Esophagus mucosa (tissue), 1 donor: ENCODE measurements at regions not wholly inside any gene's neighbourhood (a gene's known extent, or its start where the extent isn't known, plus 50 kb on each side); places are given as distances from the start of the nearest gene placed in this dataset.

Source experiments
- ATAC-seq: fragments of 200-7000 bp; cut with Tn5 transposase; one replicate; pipeline ENCODE4 v1.9.1; 2020
- donor health status: DM: yes; HTN: yes; CAD: no.

DNA sequence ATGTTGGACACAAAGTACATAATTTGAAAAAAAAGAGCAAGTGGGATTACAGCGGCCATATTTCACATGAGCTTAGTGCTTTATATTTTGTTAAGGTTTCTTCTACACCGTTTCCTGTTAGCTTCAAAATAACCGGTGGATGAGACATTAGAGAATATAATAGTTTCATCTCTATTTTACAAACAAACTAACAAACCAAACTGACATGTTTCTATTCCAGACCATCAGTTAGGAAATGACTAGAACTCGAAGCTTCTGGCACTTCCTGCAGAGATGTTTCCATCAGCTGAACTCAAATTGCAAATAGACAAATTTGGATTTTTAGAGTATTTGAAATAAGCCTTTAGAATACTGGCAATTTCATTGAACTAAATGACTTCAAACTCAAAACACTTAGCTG is 86.5 kb downstream of the MTRR start:
- no peak for ATAC-seq

DNA sequence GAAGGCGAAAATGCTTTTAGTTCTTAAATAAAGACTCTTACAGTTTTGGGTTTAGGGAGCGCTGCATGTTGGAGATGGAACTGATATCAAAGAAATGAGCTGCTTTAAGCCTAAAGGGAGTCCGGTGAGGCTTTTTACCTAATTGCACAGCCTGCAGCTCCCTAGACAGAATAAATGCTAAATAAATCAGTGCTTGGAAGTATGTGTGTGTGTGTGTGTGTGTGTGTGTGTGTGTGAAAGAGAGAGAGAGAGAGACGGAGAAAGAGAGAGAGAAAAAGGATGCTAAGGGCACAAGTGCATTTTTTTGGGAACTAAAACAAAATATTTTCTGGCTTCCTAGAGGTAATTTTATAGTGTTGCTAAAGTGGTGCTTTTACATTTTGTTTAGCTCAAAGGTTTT is 88.4 kb downstream of the MTRR start:
- ATAC-seq: no peak

DNA sequence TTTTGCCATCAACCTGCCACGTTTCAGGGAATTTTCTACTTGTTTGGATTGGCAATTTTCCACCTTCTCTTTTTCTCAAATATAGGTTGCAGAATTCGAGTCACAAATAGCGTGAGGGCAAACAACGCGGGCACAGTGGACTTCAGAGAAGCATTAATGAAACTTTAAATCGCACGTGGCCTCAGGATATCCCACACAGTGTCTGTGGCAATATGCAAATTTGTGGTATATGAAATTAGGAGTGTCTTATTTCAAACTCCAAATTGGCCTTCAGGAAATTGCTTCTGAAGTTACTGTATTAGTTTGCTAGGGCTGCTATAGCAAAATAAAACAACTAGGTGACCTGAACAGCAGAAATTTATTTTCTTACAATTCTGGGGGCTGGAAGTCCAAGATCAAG is 91.2 kb downstream of the MTRR start:
- ATAC-seq: no peak

DNA sequence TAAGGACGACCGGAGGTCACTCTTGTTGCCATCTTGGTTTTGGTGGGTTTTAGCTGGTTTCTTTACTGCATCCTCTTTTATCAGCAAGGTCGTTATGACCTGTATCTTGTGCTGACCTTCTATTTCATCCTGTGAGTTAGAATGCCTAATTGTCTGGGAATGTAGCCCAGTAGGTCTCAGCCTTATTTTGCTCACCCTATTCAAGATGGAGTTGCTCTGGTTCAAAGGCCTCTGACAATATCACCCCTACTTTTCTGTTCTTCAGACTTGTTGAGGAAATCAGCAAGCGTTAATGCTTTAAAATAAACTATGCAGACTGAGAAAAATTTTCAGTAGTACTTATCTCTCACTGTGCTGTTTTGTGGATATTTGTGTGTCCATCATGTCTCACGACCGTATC is 92.6 kb downstream of the MTRR start:
- ATAC-seq: no peak

DNA sequence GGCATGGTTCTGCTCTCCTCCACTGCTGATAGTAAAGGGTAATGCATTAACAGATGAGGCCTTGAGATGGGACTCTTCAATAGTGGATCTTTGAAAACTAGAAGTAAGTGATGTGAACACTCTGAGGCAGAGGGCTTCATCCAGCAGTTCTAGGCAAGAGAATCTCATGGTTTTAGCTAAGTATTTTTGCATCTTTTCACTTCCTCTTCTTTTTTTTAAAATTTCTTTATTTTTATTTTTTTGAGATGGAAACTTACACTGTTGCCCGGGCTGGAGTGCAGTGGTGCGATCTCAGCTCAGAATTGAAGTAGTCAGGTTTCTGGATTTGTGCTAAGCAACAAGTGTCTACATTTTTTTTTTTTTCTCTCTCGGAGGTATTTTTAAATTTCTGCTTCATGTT is 101.9 kb downstream of the MTRR start:
- ATAC-seq: no peak

DNA sequence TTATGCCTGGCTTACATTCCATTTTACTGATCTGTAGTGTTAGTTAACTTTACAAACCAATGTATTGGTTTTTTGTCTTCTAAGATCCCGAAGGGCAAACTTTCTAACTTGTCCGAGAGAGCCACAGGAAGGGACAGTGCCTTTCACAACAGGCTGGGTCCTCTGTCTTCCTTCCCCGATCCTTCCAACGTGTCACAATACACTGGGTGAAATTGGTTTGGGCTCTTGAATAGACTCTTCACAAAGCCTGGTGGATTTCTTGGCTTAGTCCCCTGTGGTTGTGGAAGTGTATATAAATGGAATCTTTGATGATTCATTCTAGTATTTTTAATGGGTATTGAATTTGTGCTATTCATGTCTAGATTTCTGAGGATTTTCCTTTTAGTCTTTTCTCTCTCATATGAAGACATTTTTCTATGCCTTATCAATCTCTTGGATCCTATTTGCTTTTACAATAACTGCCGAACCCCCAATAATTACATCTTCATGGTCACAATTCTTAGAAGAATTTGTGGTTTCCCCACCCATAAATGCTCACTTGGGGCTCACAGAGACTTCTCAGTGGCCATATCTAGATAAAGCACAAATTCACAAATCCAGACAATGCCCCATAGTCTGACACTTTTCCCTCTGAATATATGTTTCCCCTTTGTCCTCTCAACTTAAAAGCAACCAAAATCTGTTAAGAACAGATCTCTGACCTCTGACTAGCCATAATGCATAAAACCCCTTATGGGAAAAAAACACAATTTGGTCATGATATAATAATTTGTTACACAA is 107.7 kb downstream of the MTRR start:
- ATAC-seq: no peak

DNA sequence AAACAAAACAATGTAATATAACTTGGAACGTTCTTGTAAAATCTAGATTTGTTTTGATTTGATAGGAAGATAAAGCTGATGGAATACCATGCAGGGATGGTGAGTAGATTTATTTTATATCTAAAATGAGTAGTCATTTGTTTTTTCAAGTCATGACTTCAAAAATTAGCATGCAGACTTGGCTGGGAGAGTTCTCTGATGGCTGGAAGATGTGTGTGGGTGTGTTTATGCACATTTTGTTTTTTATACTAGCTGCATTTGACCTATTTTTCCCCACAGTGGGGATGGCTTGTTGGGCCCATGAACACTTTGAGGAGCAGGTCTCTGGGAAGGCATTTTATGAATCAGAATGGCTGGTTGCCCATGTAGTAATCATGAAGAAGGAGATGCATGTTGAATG is 109.2 kb downstream of the MTRR start:
- ATAC-seq: no peak

DNA sequence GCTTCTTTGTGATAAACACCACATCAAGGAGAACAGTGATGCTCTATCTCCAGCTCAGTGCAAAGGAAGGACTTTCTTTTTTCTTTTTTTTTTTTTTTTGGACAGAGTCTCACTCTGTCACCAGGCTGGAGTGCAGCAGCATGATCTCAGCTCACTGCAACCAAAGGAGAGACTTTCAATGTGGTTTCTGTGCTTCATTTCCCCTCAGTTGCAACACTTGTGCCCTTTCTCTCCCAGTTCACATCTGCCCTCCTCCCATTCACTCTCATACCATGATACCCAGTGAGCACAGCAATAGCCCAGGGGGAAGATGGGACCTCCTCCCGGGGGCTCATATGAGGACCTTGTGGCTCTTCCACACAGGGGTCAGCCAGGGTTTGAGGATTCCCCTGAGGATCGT is 110.0 kb downstream of the MTRR start:
- ATAC-seq: no peak

DNA sequence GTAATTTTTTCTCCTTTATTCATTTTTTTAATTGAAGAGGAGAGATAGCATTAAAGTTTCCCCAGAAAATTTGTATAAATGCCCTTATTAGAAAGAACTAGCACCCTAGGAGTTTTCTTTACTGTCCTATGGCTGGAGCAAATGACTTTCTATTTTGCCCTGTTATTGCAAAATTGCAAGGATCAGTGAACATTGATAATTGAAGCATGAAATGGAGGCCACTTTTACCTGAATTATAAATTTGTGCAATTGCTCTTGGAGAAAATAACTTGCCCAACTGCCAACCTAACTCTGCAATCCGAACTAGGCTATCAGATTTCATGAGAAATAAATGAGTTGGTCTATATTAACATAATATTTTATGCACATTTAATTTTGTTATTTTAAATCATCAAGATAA is 111.9 kb downstream of the MTRR start:
- ATAC-seq: no peak

DNA sequence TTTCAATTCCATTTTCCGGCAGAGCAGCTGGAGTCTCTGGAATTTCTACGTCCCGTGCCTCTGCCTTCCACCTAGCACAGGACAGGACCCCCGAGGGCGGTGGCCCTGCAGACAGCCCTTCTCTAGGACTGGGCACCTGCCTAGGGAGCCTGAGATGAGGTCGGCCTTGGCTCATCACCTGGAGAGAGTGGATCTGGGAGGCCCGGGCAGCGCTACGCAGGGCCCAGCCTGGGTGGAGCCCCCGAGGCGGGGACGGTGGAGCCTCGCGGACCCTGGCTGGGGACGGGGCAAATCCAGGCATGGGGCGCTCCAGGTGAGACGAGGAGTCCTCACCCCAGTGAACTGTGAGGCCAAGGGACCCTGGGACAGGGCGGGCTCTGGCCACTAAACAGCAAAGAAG is 114.5 kb downstream of the MTRR start:
- peak; percentile 17 for ATAC-seq

DNA sequence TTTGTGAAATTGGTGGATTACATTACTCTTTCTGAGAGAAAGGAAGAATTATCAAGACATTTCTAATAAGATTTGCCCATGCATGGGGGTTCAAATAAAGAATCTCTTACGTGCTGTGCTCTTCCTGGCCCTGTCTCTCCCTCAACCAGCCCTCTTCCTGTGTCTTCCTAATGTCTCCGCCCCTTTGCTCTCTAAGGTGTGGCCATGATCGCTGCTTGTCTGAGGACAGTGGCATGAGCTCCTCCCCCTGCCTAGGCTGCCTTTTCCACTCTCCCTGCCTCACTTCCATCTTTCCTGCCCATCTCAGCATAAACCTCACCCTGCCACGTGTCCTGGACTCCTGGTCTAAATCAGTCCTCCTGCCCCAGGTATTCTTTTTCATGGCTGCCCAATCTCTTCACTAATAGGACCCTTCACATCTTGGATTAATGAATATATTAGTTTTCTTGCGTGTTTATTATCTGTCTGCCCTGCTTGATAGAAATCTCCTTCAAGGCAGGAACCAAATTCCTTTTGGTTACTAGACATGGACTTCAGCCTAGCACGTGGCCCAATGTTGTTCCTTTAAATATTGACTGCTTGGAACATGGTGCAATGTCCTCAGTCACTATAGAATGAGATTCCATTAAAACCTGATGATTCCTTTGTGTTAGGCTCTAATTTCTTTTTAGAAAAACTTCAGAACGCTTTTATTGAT is 122.3 kb downstream of the MTRR start:
- ATAC-seq: no peak

DNA sequence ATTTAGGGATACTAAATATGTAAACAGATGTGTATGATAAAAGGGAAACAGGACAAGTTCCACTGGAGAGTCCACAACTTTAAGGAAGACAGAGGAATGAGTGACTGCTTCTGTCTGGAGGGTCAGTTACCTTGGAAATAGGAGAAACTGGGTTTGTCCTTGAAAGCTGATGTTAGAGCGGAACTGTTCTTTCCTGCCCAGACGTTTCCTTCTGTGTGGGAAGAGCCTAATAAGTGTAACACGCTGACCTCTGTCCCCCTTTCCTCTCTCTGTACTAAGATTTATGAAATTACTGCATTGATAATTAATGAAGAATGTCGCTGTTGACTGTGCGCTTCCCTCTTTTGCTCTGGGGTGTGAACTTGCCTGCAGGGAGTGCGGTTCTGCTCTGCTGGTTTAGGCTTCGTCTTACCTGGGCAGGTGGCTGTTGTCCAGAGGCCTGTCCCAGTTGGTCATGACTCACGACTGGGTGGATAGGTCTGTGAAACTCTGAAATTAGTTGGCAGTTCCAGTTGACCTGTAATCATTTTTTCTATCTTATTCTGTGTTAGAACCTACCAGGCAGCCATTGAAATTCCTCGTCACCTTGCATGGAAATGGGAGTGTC is 126.8 kb downstream of the MTRR start:
- ATAC-seq: peak; percentile 95

DNA sequence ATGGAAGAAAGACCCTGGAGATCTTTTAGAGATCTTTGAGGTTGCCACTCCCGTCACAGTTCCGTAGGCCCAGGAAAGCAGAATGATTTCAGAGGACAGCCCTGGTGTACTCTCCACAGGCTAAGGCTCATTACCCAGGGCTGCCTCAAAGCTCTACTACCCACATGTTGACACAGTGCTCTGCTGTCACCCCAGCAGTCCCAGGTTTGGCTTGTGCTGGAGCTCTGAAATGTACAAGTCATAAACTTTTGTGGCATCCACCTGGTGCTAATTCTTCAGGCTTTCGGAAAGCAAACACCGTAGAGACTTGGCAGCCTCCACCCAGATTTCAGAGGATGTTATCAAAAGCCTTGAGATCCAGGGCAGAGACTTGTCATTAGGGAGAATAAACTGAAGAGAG is 136.5 kb downstream of the MTRR start:
- ATAC-seq: no peak

DNA sequence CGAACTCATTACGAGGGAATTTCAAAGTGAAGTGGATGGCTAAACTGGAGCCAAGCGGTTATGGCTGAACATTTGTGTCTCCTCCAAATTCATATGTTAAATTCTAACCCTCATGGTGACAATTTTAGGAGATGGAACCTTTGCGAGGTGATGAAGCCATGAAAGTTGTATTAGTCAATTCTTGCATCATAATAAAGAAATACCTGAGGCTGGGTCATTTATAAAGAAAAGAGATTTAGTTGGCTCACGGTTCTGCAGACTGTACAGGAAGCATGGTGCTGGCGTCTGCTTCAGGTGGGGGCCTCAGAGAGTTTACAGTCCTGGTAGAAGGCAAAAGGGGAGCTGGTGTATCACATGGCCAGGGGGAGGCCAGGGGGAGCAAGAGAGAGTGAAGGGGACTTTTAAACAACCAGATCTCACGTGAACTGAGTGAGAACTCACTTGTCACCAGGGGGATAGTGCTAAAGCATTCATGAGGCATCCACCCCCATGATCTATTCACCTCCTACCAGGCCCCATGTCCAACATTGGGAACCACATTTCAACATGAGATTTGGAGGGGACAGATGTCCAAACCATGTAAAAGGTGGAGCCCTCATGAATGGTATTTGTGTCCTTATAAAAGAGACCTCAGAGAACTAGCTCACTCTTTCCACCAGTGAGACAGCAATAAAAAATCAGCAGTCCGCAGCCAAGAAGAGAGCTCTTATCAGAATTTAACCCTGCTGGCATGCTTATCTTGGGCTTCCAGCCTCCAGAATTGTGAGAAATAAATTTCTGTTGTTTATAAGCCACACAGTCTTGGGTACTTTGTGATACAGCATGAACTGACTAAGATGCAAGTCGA is 143.4 kb downstream of the MTRR start:
- no peak for ATAC-seq

DNA sequence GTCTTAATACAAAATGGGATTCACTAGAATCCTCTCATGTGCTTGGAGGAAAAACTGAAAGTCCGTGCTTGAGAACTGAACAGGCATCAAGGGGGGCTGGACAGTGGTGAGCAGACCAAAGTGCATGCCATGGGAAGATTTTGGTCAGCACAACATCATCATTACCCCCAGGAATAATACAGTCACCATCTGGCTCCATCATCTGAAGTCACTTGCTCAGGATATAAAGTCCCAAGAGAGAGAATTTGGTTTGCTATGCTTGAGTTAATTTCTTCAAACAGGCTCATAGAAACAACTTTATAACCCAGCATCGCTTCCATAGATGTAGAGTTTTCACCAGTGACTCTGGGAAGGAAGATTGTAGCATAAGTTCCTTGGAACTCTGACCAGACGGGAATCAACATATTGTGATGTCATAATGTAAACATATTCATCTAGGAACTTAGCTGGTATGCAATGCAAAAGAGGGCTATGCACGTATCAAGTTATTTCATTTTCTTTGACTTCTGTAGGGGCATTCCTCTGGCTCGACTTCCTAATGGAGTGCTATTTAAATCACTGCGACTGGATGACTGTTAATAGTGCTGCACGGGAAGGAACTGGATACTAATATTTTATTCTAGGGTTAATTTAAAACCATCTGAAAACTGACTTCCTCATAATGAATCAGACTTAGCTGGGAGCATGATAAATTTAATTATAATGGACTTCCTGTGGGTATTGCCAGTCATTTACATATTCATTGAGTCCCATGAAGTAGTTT is 145.2 kb downstream of the MTRR start:
- no peak for ATAC-seq

DNA sequence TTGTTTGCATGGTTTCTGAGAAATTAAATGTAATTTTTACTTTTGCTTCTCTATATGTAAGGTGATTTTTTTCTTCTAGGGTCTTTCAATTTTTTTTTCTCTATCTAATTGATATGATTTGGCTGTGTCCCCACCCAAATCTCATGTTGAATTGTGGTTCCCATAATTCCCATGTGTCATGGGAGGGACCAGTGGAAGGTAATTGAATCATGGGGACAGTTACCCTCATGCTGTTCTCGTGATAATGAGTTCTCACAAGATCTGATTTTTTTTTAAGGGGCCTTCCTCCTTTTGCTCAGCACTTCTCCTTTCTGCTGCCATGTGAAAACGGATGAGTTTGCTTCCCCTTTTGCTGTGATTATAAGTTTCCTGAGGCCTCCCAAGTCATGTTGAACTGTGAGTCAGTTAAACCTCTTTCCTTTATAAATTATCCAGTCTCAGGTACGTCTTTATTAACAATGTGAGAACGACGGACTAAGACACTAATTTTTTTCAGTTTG is 150.8 kb downstream of the MTRR start:
- ATAC-seq: no peak

DNA sequence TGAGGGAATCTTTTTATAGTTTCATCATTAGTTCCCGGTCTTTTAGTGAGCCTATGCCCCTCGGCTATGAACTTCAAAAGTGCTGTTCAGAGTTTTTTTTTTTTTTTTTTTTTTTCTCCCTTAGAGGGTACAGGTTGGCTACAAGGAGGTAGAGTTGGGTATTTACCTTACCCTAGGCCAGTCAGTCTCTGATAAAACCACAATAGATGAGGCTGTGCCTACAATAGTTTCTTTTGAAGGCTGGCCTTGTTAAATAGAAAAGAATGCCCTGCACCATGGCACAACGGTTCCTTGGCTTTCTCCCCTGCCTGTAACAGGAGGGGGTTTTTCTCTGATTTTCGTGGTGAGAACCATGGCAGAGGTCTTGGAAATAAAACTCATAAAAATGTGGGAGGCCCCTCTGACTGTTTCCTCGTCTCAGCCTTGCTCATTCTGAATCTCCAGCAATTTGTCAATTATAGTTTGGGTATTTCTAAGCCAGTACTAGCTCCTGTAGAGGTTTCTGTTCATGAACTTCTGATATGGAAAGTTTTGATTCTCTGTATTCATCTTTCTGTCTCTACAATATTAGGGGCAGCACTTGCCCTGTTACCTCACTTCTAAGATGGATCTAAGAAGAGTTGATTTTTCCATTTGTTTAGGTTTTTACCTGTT is 152.0 kb downstream of the MTRR start:
- ATAC-seq: no peak

DNA sequence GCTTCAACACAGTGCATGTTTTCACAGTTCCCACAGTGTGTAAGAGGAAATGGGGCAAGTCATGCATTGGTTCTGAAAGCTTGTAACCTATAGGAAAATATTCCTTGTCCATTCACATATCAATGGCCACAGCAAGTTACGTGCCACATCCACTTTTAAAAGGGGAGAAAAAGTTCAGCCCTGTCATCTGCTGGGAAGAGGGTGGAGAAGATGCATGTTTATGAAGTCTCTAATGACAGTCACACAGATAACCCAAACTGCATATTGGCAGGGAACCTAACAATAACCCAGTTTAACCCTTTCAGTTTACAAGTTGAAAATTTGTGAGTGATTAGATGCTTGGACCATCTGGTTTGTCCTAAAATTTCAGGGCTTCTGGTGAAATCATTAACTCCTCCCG is 159.3 kb downstream of the MTRR start:
- no peak for ATAC-seq

DNA sequence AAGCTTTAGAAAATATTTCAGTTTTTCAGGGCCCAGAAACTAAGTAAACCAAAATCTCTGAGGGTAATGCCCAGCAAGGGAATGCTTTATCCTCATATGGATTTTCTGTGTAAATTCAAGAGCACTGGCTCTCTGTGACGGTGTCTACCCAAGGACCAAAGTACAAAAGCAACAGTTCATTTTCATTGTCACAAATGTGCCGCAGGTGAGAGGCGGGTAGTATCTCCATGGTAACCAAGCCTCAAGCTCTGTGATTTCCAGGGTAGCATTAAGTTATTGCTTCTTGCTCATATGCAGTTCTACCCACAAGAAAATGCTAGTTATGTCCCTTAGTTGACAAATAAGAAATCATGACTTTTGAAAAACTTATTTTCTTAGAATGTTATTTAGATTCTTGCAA is 164.3 kb downstream of the MTRR start:
- no peak for ATAC-seq

DNA sequence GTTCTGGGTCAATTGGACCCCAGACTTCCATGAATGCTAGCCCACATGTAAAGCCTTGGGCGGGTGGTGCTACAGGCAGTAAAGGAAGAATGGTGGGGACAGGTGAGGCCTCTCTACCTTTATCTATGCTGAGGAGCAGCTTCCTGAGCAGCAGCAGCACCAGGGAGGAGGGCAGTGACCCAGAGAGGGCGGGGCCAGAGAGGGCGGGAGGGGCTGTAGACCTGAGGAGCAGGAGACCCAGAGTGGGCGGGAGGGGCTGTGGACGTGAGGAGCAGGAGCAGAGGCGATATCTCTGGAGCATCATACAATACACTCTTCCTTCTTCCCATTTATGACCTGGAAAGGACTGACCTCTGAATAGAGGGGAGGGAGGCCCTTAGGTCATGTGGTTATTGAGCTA is 165.9 kb downstream of the MTRR start:
- ATAC-seq: no peak

DNA sequence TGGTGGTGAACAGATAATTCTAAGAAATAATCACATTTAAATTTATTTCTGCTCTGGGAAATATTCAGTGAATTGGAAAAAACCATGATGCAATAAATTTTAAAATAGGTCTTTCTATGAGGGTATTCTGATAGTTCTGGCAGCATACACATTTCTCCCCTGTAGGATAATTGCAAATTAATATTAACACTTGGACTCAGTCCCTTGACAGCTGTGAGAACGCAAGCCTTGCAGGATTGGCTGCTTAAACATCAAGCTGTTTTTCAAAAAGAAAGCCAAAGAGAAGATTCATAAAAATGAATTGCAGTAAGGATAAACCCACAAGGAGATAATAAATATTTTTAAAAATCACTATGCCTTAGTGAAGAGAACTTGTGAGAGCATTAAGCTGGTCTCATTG is 180.0 kb downstream of the MTRR start:
- no peak for ATAC-seq
